ENCODE measurements at regions not wholly inside any gene's neighbourhood (a gene's known extent, or its start where the extent isn't known, plus 50 kb on each side); places are given as distances from the start of the nearest gene placed in this dataset.

- no peak for TF ChIP-seq SUZ12 (IDR thresholded peaks at IDR 0.05; ENCODE audit: unreplicated experiment)
Measured at GRCh38 chr3:64878362-64878761, 190.6 kb upstream of the ADAMTS9 start (continued).

- ChIA-PET CTCF (no interaction called here), POLR2A (no interaction called here), RAD21 (ENCODE audit: unreplicated experiment) (no interaction called here), SMC1A (ENCODE audit: uncharacterized antibody, unreplicated experiment) (no interaction called here)
- Histone ChIP-seq H2AFZ (ENCODE audit: control insufficient read depth, low read depth, low read length) (no peak overlapping the region), H3K4me2 (ENCODE audit: control insufficient read depth, insufficient read depth) (no peak overlapping the region), H3K4me3 (no peak overlapping the region), H4K20me1 (ENCODE audit: control insufficient read depth, insufficient read depth) (no peaks in the 10 kb centered on the region), H3K4me1 (ENCODE audit: control insufficient read depth, insufficient read depth, low read length) (no peaks in the 10 kb centered on the region), H3K79me2 (ENCODE audit: control insufficient read depth, insufficient read depth, low read length) (no peaks in the 10 kb centered on the region), H3K36me3 (ENCODE audit: control insufficient read depth in 2 of 2, insufficient read depth in 2 of 2, low read length in 1 of 2) (no peaks in the 10 kb centered on the region), H3K9me3 (replicated peaks; ENCODE audit: control insufficient read depth, insufficient read depth, low read length) (no peaks in the 10 kb centered on the region), H3K27ac (ENCODE audit: control insufficient read depth, insufficient read depth) (no peak overlapping the region), H3K27me3 (replicated peaks in 1 of 2; ENCODE audit: control insufficient read depth in 2 of 2, insufficient read depth in 2 of 2, low read length in 1 of 2) (no peaks in the 10 kb centered on the region), H3K9ac (ENCODE audit: control insufficient read depth, insufficient read depth, low read length) (no peak overlapping the region)
- no peak for DNase-seq (ENCODE audit: low read depth, low spot score)
- no peak for ATAC-seq
- no peak for FAIRE-seq
- intact Hi-C loops (cut with micrococcal nuclease; ENCODE audit: unreplicated experiment) (no loop called here), in situ Hi-C loops (cut with MboI) (no loop called here)
- no TSS peak for BruUV-seq (replicated peaks)
- 0% methylated on average over 1 of the region's 1 CpG for WGBS (ENCODE audit: insufficient coverage, insufficient replicate concordance, low lambda C conversion rate, missing lambda C conversion rate)
- TF ChIP-seq CUX1 (IDR thresholded peaks at IDR 0.05; ENCODE audit: insufficient replicate concordance, low read depth, low read length) (no peak), SKIL (IDR thresholded peaks at IDR 0.05; ENCODE audit: low read depth, poor library complexity, severe bottlenecking) (no peak), ZZZ3 (IDR thresholded peaks at IDR 0.05; ENCODE audit: control insufficient read depth, insufficient read length, low read depth) (no peak), GABPA (IDR thresholded peaks at IDR 0.05; ENCODE audit: low read depth) (no peak), CBFB (IDR thresholded peaks at IDR 0.05; ENCODE audit: low read depth) (no peak), NKRF (conservative IDR thresholded peaks at IDR 0.05) (no peak), KLF5 (IDR thresholded peaks at IDR 0.05; ENCODE audit: partially characterized antibody) (no peak), SMAD1 (IDR thresholded peaks at IDR 0.05; ENCODE audit: low read depth, partially characterized antibody) (no peak), BCL11A (IDR thresholded peaks at IDR 0.05; ENCODE audit: low read depth, low read length) (no peak), IKZF2 (IDR thresholded peaks at IDR 0.05) (no peak), ATF3 (IDR thresholded peaks at IDR 0.05; ENCODE audit: borderline replicate concordance, extremely low read depth, low read depth, low read length) (no peak), STAT1 (conservative IDR thresholded peaks at IDR 0.05) (no peak), JUND (IDR thresholded peaks at IDR 0.05; ENCODE audit: low read depth, low read length) (no peak)
Measured at GRCh38 chr3:64873400-64873799, 185.6 kb upstream of the ADAMTS9 start.

Data from GM12878 (cell line).